IMR-90 (cell line): ENCODE measurements at regions not wholly inside any gene's neighbourhood (a gene's known extent, or its start where the extent isn't known, plus 50 kb on each side); places are given as distances from the start of the nearest gene placed in this dataset.

Experiments used
- ATAC-seq: fragments of 200-7000 bp; cut with Tn5 transposase; 2 replicates; pipeline ENCODE4 v1.9.1; 2020; ENCODE audit warnings: low read depth, mild to moderate bottlenecking, moderate library complexity
- BruUV-seq: library from RNA; stranded (reverse); fragments of 400-500 nt; replicated peaks from 2 replicates; lab custom pipeline; 2021; lab: Mats Ljungman, UMichigan
- CTCF ChIA-PET: fragments of 300-600 bp; formaldehyde crosslinking; extraction: SDS; loops from one replicate; lab custom pipeline; 2021; ENCODE audit warnings: antibody characterized with exemption; lab: Yijun Ruan, JAX
- POLR2A ChIA-PET: fragments of 300-600 bp; sonication (Branson Sonifier 250); formaldehyde crosslinking; loops from one replicate; lab custom pipeline; 2022; ENCODE audit warnings: antibody characterized with exemption; ENCODE audit not compliant: unreplicated experiment; lab: Charles Lee
- DNase-seq: peaks from one replicate; pipeline ENCODE4 v3.0.0; 2013
- H2AFZ ChIP-seq: replicated peaks from 2 replicates; pipeline ENCODE3; 2013; ENCODE audit warnings: low read length, mild to moderate bottlenecking; ENCODE audit not compliant: poor library complexity
- H2AK5ac ChIP-seq: 2 replicates; pipeline ENCODE4 v1.6.1; 2013; ENCODE audit warnings: low read depth, low read length, inconsistent platforms
- H2AK9ac ChIP-seq: replicated peaks from 2 replicates; pipeline ENCODE3; 2013; ENCODE audit warnings: mild to moderate bottlenecking, low read depth, low read length, moderate library complexity; ENCODE audit not compliant: poor library complexity
- H2BK120ac ChIP-seq: 2 replicates; pipeline ENCODE4 v1.6.1; 2013; ENCODE audit warnings: low read depth, low read length, inconsistent platforms
- H2BK15ac ChIP-seq: 3 replicates; pipeline ENCODE4 v1.6.1; 2013; ENCODE audit warnings: low read depth, low read length, inconsistent platforms
- H2BK20ac ChIP-seq: 2 replicates; pipeline ENCODE4 v1.6.1; 2013; ENCODE audit warnings: low read depth, mild to moderate bottlenecking, inconsistent platforms, low read length, moderate library complexity
- H2BK5ac ChIP-seq: 2 replicates; pipeline ENCODE4 v1.6.1; 2013; ENCODE audit warnings: mild to moderate bottlenecking, low read depth, low read length, inconsistent platforms; ENCODE audit not compliant: poor library complexity, severe bottlenecking
- H3K14ac ChIP-seq: replicated peaks from 2 replicates; pipeline ENCODE4 v1.6.1; 2013; ENCODE audit warnings: low read depth, low read length, inconsistent platforms
- H3K18ac ChIP-seq: 2 replicates; pipeline ENCODE4 v1.6.1; 2013; ENCODE audit warnings: low read depth, low read length, control low read depth
- H3K23ac ChIP-seq: 2 replicates; pipeline ENCODE4 v1.6.1; 2013; ENCODE audit warnings: low read depth, low read length, inconsistent platforms
- H3K27ac ChIP-seq: 2 replicates; pipeline ENCODE4 v1.5.1; 2013; ENCODE audit warnings: mild to moderate bottlenecking, control low read depth, low read length; ENCODE audit not compliant: insufficient read depth
- H3K27me3 ChIP-seq: 2 replicates; pipeline ENCODE4 v1.6.1; 2013; ENCODE audit warnings: low read length; ENCODE audit not compliant: control insufficient read depth, insufficient read depth
- H3K36me3 ChIP-seq: 2 replicates; pipeline ENCODE4 v1.6.1; 2013; ENCODE audit warnings: low read length, mixed read lengths; ENCODE audit not compliant: control insufficient read depth, insufficient read depth
- H3K4ac ChIP-seq: 2 replicates; pipeline ENCODE4 v1.6.1; 2013; ENCODE audit warnings: low read depth, low read length, inconsistent platforms
- H3K4me1 ChIP-seq: 2 replicates; pipeline ENCODE4 v1.6.1; 2013; ENCODE audit warnings: low read length, mixed read lengths; ENCODE audit not compliant: control insufficient read depth, insufficient read depth
- H3K4me2 ChIP-seq: 2 replicates; pipeline ENCODE4 v1.6.1; 2013; ENCODE audit warnings: low read depth, mild to moderate bottlenecking, control low read depth, low read length, moderate library complexity
- H3K4me3 ChIP-seq: 2 replicates; pipeline ENCODE4 v1.5.1; 2013; ENCODE audit warnings: low read depth, mild to moderate bottlenecking, control low read depth, low read length, moderate library complexity; ENCODE audit not compliant: insufficient read depth
- H3K56ac ChIP-seq: 2 replicates; pipeline ENCODE4 v1.6.1; 2013; ENCODE audit warnings: low read length, inconsistent platforms; ENCODE audit not compliant: insufficient read depth; ENCODE audit errors: extremely low read depth
- H3K79me1 ChIP-seq, 2 experiments: 2 replicates each; pipeline ENCODE4 v1.6.1; 2013; ENCODE audit warnings: low read length in 2 of 2, inconsistent platforms in 1 of 2, low read depth in 1 of 2
- H3K9ac ChIP-seq: 2 replicates; pipeline ENCODE4 v1.6.1; 2013; ENCODE audit warnings: low read depth, low read length, control low read depth
- H3K9me1 ChIP-seq: 2 replicates; pipeline ENCODE4 v1.6.1; 2013; ENCODE audit warnings: low read length, inconsistent platforms; ENCODE audit not compliant: insufficient read depth
- H3K9me3 ChIP-seq: 2 replicates; pipeline ENCODE4 v1.6.1; 2013; ENCODE audit warnings: low read length; ENCODE audit not compliant: control insufficient read depth, insufficient read depth
- H4K20me1 ChIP-seq: 2 replicates; pipeline ENCODE4 v1.6.1; 2013; ENCODE audit warnings: low read length, inconsistent platforms; ENCODE audit not compliant: insufficient read depth
- H4K5ac ChIP-seq: 2 replicates; pipeline ENCODE4 v1.6.1; 2013; ENCODE audit warnings: mild to moderate bottlenecking, low read depth, low read length, control low read depth
- H4K8ac ChIP-seq, 2 experiments: 2 replicates each; pipeline ENCODE4 v1.6.1; 2013; ENCODE audit warnings: low read depth in 2 of 2, low read length in 2 of 2, control low read depth in 1 of 2, inconsistent platforms in 1 of 2
- H4K91ac ChIP-seq: 2 replicates; pipeline ENCODE4 v1.6.1; 2013; ENCODE audit warnings: low read depth, low read length, inconsistent platforms; ENCODE audit not compliant: insufficient read depth
- CHD1 ChIP-seq: IDR thresholded peaks from 2 replicates; pipeline ENCODE4 v1.6.1; 2012; ENCODE audit warnings: low read depth, low read length, improper control_type of control experiment
- FOS ChIP-seq: fragments of 150-350 bp; IDR thresholded peaks from 2 replicates; pipeline ENCODE4 v1.6.1; 2016; ENCODE audit warnings: low read depth, low read length
- MAZ ChIP-seq: IDR thresholded peaks from 2 replicates; pipeline ENCODE4 v1.6.1; 2012; ENCODE audit warnings: low read depth, mild to moderate bottlenecking, low read length, improper control_type of control experiment, moderate library complexity, borderline replicate concordance
- MXI1 ChIP-seq: IDR thresholded peaks from 2 replicates; pipeline ENCODE4 v1.6.1; 2012; ENCODE audit warnings: low read depth, mild to moderate bottlenecking, low read length, moderate library complexity, borderline replicate concordance
- SMC3 ChIP-seq: fragments of 150-350 bp; IDR thresholded peaks from 2 replicates; pipeline ENCODE4 v1.6.1; 2016; ENCODE audit warnings: low read depth, mild to moderate bottlenecking, antibody characterized with exemption, low read length, moderate library complexity
- WGBS, 2 experiments: methylation state at CpG; one replicate each; pipeline versions ENCODE4 v1.1.5 to v1.1.7; 2013; ENCODE audit warnings: missing lambda C conversion rate in 2 of 2; ENCODE audit not compliant: insufficient read length in 1 of 2; ENCODE audit errors: extremely low coverage in 2 of 2; 5-methylcytosine and 5-hydroxymethylcytosine counted together
- dilution Hi-C: fragments of 300-500 bp; cut with HindIII; formaldehyde crosslinking; loops from one replicate; pipeline ENCODE4 v1.14.3; 2018; ENCODE audit warnings: low sequenced_read_pairs; ENCODE audit not compliant: unreplicated experiment
- in situ Hi-C: fragments of 300-500 bp; cut with MboI; formaldehyde crosslinking; loops from 3 replicates; pipeline ENCODE4 v1.14.3; 2019; ENCODE audit warnings: low sequenced_read_pairs, inconsistent platforms, mixed read lengths
- intact Hi-C: fragments of 100-400 bp; cut with micrococcal nuclease; formaldehyde crosslinking; loops from 2 replicates; pipeline ENCODE4 v1.10.0; 2022

GRCh38 chr4:162839814-162840213 is 326.9 kb downstream of the NAF1 start:
- BruUV-seq: no TSS peak
- Histone ChIP-seq H3K4me3 (no peak overlapping the region), H3K79me1 (no peaks in the 10 kb centered on the region)

More at GRCh38 chr4:162839814-162840213, 326.9 kb downstream of the NAF1 start:
- Histone ChIP-seq H3K27ac (no peak overlapping the region), H2BK15ac (no peak overlapping the region), H3K56ac (no peak overlapping the region), H3K4me1 (no peaks in the 10 kb centered on the region), H4K91ac (no peak overlapping the region), H3K36me3 (no peaks in the 10 kb centered on the region), H4K5ac (no peak overlapping the region), H3K23ac (no peak overlapping the region), H2BK120ac (no peak overlapping the region), H3K14ac (no peak overlapping the region), H2BK5ac (no peak overlapping the region), H3K9me3 (peaks cover 13% of the 10 kb centered on the region), H4K20me1 (no peaks in the 10 kb centered on the region), H3K9ac (no peak overlapping the region), H2AK9ac (no peak overlapping the region), H4K8ac (no peak overlapping the region), H3K18ac (no peak overlapping the region), H3K4me2 (no peak overlapping the region), H2BK20ac (no peak overlapping the region), H3K27me3 (no peaks in the 10 kb centered on the region), H2AFZ (no peak overlapping the region), H3K9me1 (no peaks in the 10 kb centered on the region), H3K4ac (no peak overlapping the region), H2AK5ac (no peak overlapping the region)
- dilution Hi-C loops: no loop called here
- ATAC-seq (no peak), DNase-seq (no peak)
- in situ Hi-C loops: no loop called here
- CTCF ChIA-PET: no interaction called here
- TF ChIP-seq SMC3: no peak
- no peak for TF ChIP-seq MXI1
- TF ChIP-seq CHD1: no peak
- TF ChIP-seq FOS: no peak
- no peak for TF ChIP-seq MAZ
- POLR2A ChIA-PET: no interaction called here
- WGBS, 2 experiments: 40% methylated on average over 1 of the region's 4 CpGs; no CpG with 5 or more reads in 1 of the 2 experiments
- intact Hi-C loops: no loop called here
